HG02678 (cell line): ENCODE measurements at regions not wholly inside any gene's neighbourhood (a gene's known extent, or its start where the extent isn't known, plus 50 kb on each side); places are given as distances from the start of the nearest gene placed in this dataset.
A peak's percentile ranks its signal among the peaks of the same experiment; 100 is the strongest.
"Not testable (repeated sequence)": the region's sequence is repeated elsewhere in the genome, so short reads cannot be mapped to it uniquely, and the experiment has no call there.

Experiments used
- ATAC-seq: cut with Tn5 transposase; IDR thresholded peaks from one replicate; pipeline ENCODE4 v1.9.1; 2021; ENCODE audit warnings: mild to moderate bottlenecking, moderate library complexity; ENCODE audit not compliant: unreplicated experiment

DNA sequence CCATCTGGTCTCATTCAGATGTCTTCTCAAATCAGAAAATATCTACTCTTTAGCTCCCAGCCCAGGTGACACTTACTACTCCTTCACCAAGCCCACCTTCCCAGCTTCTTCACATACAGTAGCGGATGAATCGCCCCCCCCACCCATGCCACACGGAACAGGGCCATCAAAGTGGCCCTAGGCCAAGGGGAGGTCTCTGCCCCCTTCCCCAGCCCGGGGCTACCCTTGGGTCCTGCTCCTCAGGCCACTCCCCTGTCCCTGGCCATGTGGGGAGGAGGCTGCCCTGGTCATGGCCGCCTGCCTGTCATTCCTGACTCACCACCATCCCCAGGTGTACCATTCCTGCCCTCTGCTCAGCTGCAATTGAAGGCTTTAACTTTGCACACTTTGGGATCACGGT, 142.8 kb downstream of the NECTIN1 start:
- ATAC-seq: no peak

- ATAC-seq: no peak
These were observed 143.8 kb downstream of the NECTIN1 start for GRCh38 chr11:119585043-119585781.

DNA sequence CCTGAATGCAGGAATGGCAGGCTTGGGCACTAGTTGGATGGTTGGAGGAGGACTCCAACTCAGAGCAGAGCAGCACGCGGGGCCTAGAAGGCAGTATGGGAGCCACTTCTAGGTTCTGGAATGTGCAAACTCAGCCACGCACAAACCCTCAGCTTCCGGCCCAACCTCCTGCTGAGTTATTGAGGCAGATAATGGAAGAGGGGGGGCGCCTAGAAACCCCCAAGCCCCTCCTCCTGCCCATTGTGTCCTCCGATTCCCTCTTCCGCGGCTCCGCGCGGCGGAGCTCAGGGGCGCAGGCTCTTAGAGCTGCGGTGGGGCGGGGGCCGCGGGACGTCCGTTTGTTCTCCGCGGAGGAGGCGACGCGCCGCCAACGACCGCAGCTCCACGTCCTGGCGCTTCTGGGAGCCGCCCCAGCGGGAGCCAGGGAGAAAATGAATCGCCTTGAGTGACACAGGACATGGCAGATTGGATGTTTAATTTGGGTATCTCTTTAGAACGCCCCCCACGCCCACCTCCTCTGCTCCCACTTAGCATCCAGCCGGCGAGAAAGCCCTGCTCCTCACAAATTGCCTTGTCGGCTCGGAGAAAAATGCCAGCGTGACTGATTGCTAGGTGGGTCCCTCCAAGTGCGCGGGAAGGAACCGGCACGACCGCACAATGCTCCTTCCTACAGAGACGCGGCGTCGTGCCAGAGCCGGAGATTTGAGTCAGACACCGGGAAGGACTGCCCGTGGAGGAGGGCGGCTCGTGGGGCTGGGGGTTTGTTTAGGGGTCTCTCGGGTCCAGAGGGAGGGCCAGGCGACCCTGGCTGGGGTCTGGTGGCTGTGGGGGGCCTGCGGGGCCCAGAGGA, 144.6 kb downstream of the NECTIN1 start:
- ATAC-seq: no peak

- no peak for ATAC-seq
These were observed 145.4 kb downstream of the NECTIN1 start for GRCh38 chr11:119583585-119583984.

GRCh38 chr11:119581396-119581795, 147.6 kb downstream of the NECTIN1 start:
- not testable (repeated sequence) for ATAC-seq

- ATAC-seq: no peak
These were observed 148.2 kb downstream of the NECTIN1 start for GRCh38 chr11:119580751-119581150.

DNA sequence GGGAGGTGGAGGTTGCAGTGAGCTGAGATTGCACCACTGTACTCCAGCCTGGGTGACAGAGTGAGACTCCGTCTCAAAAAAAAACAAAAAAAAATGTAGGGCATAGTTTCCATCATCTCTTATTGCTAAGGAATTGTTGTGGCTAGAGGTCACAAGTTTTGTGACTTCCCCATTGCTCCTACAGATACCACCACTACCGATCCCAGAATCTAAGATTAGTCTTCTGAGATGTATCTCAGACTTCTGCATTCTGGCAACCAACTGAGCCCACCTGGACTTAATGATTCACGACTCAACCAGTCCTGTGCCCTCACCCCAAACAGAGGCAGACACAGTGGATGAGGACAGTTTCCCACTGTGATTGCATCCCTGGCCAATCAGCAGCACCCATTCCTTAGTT, 148.9 kb downstream of the NECTIN1 start:
- no peak for ATAC-seq

DNA sequence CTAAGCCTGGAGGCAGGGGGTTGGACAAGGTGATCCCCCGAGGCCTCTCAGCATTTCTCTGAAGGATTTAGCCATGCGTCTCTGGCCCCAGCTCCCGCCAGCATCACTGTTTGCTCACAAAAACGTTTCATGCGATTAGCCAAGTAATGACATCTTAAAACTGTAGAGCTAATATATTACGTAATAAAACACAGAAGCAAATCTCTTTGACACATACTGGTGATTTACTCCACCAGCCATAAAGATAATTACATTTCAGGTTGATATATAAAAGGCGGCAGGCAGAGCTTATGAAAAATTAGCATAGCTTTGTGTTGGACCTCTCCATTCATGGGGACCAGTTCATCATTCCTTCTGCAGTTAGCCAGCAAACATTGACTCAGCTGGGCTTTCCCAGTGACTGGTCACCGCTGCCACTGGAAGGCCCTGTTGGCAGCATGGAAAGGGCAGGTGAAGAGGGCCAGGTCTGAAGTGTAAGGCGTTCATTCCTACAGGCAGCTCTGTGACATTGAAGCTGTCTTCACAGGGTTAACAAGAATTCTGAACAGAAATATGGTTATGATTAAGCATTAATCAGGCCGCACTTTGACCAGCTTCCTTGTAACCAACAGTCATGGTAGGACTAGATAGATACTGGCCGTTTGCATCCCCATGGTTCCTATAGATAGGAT, 150.3 kb downstream of the NECTIN1 start:
- ATAC-seq: no peak

GRCh38 chr11:119573858-119574257, 150.9 kb upstream of the THY1 start:
- no peak for ATAC-seq

DNA sequence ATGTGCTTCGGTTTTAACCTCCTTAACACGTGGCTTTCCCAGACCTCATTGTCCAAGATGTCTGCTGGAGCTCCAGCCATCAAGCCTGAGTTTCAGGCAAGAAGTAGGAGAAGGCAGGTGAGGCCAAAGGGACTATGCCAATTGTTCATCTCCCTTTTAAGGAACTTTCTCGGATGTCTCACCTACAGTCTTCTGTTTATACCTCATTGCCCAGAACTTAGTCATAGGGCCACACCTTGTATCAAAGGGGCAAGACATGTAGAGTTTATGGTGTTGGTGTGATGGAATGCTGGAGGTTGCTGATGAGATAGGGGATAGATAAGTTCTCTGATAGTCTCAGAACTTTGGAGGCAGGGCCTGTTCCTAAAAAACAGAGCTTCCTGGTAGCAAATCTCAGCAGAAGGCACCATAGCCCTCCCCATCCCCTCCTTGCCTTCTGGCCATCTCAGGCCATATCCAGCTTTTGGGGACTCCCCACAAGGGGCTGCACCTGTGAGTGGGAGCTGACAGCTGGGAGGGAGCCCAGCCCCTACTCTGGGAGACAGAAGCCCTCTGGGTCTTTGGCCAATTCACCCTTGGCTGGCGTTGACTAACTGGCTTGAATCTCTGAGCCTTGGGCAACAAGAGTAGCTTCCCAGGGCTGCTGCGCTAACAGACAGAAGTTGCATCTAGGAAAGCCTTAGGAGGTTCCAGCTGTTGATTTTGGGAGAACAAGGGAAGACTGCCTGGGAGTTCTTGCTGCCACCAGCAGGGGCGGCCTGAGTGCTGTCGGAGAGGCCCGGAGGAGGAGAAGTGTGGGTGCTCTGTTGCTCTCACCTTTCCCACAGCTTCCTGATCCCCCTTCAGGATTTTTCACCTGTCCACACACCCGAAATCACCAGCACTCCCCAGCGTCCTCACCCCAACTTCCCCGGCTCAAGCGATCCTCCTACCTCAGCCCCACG, 149.8 kb upstream of the THY1 start:
- no peak for ATAC-seq

DNA sequence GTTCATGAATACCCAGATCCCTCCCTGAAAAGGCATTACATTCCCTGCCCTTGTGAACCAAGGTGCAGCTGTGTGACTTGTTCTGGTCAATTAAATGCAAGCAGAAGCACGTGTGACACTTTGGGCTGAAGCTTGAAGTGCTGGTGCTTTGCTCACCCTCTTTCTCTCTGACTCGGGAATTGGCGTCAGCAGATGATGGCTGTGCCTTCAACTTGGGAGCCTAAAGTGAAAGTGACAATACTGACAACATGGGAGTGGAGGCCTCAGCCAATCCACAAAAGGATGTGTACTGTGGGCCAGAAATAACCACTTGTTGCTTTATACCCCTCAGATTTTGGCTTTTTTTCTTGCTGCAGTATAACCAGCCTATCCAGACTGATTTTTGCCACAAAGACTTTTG, 148.3 kb upstream of the THY1 start:
- ATAC-seq: no peak

- ATAC-seq: peak; percentile 77
These were observed 145.0 kb upstream of the THY1 start for GRCh38 chr11:119567688-119568582.

DNA sequence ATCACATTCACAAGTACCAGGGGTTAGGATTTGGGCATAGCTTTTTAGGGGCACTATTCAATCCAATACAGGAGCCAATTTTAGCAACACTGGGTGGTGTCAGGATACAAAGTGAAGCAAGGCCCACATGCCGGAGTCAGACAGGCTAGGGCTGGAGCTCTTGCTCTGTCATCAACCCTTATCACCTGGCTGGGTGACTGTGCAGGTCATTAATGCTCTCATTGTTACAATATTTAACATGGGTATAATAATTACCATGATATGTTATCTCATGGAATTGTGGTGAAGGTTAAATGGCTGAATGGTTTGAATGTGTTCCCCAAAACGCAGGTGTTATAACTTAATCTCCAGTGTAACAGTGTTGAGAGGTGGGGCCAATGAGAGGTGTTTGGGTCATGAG, 143.3 kb upstream of the THY1 start:
- no peak for ATAC-seq

GRCh38 chr11:119565693-119566092, 142.7 kb upstream of the THY1 start:
- ATAC-seq: not testable (repeated sequence)

DNA sequence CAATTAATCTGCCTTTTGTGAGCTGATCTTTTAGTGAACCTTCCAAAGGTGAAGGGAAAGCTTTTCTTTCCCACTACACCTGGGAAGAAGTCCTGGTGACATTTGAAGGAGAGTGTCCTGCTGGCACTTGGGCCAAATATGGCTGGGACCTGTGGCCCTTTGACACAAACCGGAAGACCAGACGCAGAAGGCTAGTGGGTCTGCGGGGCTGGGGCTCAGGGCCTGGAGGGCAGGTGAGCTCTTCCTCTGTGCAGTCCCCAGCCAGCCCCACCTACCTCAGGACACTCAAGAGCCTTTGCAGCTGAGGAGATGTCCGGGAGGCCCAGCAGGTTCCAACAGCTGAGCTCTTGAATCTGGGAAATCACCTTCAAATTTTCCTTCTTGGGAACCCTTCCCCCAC, 138.0 kb upstream of the THY1 start:
- no peak for ATAC-seq

DNA sequence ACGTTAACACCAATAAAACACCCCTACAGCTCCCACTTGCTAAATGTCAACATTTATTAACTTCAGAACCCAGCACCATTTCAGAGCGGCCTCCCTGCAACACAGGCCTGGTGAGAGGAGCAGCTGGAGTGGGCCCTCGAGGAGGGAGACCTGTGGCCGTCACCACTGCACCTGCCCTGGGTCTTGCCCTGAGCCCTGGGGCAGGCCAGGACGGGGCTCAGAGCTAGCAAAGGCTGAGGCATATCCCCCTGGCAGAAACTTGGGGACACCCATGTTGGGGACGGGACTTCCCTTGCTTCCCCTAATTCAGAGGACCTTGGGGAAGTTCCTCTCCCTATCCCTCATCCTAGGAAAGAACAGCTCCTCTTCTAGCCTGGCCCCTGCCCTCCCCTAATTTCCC, 137.3 kb upstream of the THY1 start:
- ATAC-seq: no peak

DNA sequence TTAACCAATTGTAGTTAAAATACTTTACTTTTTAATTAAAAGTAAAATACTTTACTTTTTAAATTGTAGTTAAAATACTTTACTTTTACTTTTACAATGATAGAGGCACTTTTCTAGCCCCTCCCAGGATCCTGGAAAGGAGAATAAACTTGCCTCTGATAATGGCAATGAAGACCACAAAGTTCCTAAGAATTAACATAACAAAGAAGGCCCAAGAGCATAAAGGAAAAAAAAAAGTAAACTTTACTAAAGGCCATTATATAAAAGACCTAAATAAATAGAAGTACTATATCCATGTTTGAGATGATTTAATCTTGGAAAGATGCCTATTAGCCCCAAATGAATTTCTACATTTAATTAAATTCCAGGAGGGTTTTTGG, 129.1 kb upstream of the THY1 start:
- ATAC-seq: no peak

DNA sequence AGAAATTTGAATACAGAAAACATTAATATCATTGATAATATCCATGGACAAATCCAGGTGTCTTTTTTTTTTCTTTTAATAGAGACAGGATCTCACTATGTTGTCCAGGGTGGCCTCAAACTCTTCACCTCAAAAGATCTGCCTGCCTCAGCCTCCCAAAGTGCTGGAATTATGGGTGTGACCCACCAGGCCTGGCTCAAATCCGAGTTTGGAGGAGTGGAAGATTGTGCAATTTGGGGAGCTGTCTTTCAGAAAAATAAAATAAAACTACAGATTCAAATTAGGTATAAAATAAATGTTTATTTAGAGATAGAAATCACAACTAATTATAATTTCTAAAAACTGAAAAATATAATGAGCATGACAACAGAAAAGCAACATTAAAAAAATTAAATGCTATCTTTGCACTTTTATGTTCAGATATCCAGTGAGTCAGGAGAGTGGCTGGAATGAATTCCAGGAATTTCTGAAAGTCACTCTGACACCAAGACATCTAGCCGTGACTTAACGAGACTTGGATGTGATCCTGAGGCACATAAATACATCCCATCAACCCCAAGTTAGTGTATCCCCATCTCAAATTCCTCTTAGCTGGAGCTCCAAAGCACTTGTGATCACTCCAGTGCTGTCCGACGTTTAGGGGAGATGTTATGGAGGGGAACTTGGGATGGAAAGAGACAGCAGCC, 128.6 kb upstream of the THY1 start:
- no peak for ATAC-seq
